ENCODE measurements at regions not wholly inside any gene's neighbourhood (a gene's known extent, or its start where the extent isn't known, plus 50 kb on each side); places are given as distances from the start of the nearest gene placed in this dataset.

- TF ChIP-seq CTCF (IDR thresholded peaks at IDR 0.05; ENCODE audit: insufficient read depth, low read length, poor library complexity, severe bottlenecking), result no peak
- no peak for TF ChIP-seq EZH2phosphoT487 (conservative IDR thresholded peaks at IDR 0.05; ENCODE audit: low read length)
Observed at GRCh38 chr18:75810961-75811551, 383.6 kb upstream of the SMIM21 start.
